BLaER1 treated with 17β-estradiol and CSF1 and Interleukin-3, amounts not matched to agents 10 nM and 100 nM (cell line): ENCODE measurements at regions not wholly inside any gene's neighbourhood (a gene's known extent, or its start where the extent isn't known, plus 50 kb on each side); places are given as distances from the start of the nearest gene placed in this dataset.

ENCODE experiments used
- H3K27ac ChIP-seq, 11 experiments: shearing (Covaris generic); formaldehyde crosslinking; 2 replicates each; pipeline ENCODE4 v1.8.1; 2022
- H3K27me3 ChIP-seq, 11 experiments: shearing (Covaris generic); formaldehyde crosslinking; 2 replicates each; pipeline ENCODE4 v1.8.1; 2022
- H3K36me3 ChIP-seq, 11 experiments: shearing (Covaris generic); formaldehyde crosslinking; 2 replicates each; pipeline ENCODE4 v1.8.1; 2022
- H3K4me1 ChIP-seq, 10 experiments: shearing (Covaris generic); formaldehyde crosslinking; 2 replicates each; pipeline ENCODE4 v1.8.1; 2022
- H3K4me2 ChIP-seq, 11 experiments: shearing (Covaris generic); formaldehyde crosslinking; 2 replicates each; pipeline ENCODE4 v1.8.1; 2022
- H3K4me3 ChIP-seq, 10 experiments: shearing (Covaris generic); formaldehyde crosslinking; 2 replicates each; pipeline ENCODE4 v1.8.1; 2022
- H3K9ac ChIP-seq, 11 experiments: shearing (Covaris generic); formaldehyde crosslinking; 2 replicates each; pipeline ENCODE4 v1.8.1; 2022
- H3K9me3 ChIP-seq, 11 experiments: shearing (Covaris generic); formaldehyde crosslinking; replicated peaks in 1 of 11; 2 replicates each; pipeline ENCODE4 v1.8.1; 2022
- H4K20me1 ChIP-seq, 11 experiments: shearing (Covaris generic); formaldehyde crosslinking; 2 replicates each; pipeline ENCODE4 v1.8.1; 2022
- Cebpa-rat ChIP-seq, 11 experiments: shearing (Covaris generic); IDR thresholded peaks; 2 replicates each; pipeline ENCODE4 v1.8.1; 2022

- H3K9me3 ChIP-seq, result no peaks in the 10 kb centered on the region
These were observed 1825.1 kb upstream of the IGFBP7 start for GRCh38 chr4:58935332-58935731.

DNA sequence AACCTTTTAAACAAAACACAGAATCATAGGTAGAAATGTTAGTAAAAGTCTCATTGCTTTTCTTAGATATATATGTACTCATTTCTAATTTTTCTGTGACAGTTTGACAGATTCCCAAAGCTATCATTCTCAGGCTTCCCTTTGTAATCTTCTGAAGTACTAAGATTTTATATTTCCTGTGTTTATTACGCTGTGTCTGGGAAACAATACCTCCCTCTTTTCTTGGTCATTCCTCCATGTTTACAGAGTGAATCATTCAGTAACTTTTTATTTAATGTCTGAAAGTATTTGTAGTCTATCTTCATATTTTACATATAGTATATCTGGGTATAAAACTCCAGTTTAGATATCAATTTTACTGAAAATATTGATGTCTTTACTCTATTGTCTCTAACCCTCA is 1826.3 kb upstream of the IGFBP7 start:
- Histone ChIP-seq H3K36me3 (no peaks in the 10 kb centered on the region), H4K20me1 (no peaks in the 10 kb centered on the region), H3K4me1 (no peaks in the 10 kb centered on the region), H3K4me3 (no peak overlapping the region), H3K9ac (no peak overlapping the region), H3K27ac (no peak overlapping the region), H3K9me3 (no peaks in the 10 kb centered on the region), H3K27me3 (no peaks in the 10 kb centered on the region), H3K4me2 (no peak overlapping the region)
- no peak for TF ChIP-seq Cebpa-rat (IDR thresholded peaks at IDR 0.05)

More at GRCh38 chr4:58935332-58935731, 1825.1 kb upstream of the IGFBP7 start:
- H3K4me3 ChIP-seq, result no peak overlapping the region
- no peaks in the 10 kb centered on the region for H3K36me3 ChIP-seq
- H3K27ac ChIP-seq, result no peak overlapping the region
- TF ChIP-seq Cebpa-rat (IDR thresholded peaks at IDR 0.05), result no peak
- no peaks in the 10 kb centered on the region for H3K27me3 ChIP-seq
- no peaks in the 10 kb centered on the region for H4K20me1 ChIP-seq
- no peak overlapping the region for H3K9ac ChIP-seq
- H3K4me1 ChIP-seq, result no peaks in the 10 kb centered on the region
- no peak overlapping the region for H3K4me2 ChIP-seq

DNA sequence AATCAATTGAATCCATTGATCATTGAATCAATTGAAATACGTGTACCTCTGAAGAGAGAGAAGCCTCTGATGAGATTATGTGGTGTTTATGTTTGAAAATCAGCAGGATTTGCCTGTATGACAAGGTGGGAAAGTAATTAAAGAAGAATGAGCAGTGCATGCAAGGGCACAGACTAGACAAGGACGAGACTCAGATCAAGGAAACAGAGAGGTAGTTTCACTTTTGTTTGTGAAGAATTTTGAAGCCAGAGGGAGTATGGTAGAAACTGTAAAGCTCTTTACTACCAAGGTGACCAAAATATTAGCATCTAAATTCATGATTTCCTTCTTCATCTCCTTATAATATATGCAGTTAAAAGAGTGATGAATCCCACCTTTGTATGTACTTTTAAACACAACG is 1830.0 kb upstream of the IGFBP7 start:
- no peaks in the 10 kb centered on the region for H3K36me3 ChIP-seq
- H3K27me3 ChIP-seq, result no peaks in the 10 kb centered on the region
- no peak overlapping the region for H3K4me3 ChIP-seq
- H3K9me3 ChIP-seq, result peaks cover 0 to 8% (median 0%) of the 10 kb centered on the region in 11 experiments; a peak in 5 of 22 replicates
- no peak for TF ChIP-seq Cebpa-rat (IDR thresholded peaks at IDR 0.05)
- no peak overlapping the region for H3K27ac ChIP-seq
- no peak overlapping the region for H3K4me2 ChIP-seq
- no peaks in the 10 kb centered on the region for H4K20me1 ChIP-seq
- no peak overlapping the region for H3K9ac ChIP-seq
- peaks cover 0 to 4% (median 0%) of the 10 kb centered on the region in 10 experiments; a peak in 1 of 20 replicates for H3K4me1 ChIP-seq

DNA sequence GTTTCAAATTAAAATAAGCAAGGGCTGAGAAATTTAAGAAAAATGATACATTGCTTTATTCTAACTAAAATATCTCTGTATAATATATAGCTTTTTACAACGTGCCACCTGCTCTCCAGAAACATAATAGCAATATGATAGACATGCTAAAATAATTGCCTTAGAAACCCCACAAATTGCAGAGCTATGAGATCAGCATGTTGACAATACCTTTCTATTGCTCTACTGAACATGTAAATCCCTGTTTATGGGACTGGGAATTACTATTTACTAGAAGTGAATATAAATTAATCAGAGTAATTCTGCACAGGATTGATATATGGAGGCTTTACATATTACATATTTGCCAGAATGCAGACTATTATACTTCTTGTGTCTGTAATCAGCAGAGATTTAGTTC is 1831.1 kb upstream of the IGFBP7 start:
- H4K20me1 ChIP-seq, result no peaks in the 10 kb centered on the region
- no peak for TF ChIP-seq Cebpa-rat (IDR thresholded peaks at IDR 0.05)
- no peak overlapping the region for H3K4me2 ChIP-seq
- H3K36me3 ChIP-seq, result no peaks in the 10 kb centered on the region
- peaks cover 0 to 4% (median 0%) of the 10 kb centered on the region in 10 experiments; a peak in 1 of 20 replicates for H3K4me1 ChIP-seq
- no peak overlapping the region for H3K4me3 ChIP-seq
- H3K27ac ChIP-seq, result no peak overlapping the region
- no peaks in the 10 kb centered on the region for H3K27me3 ChIP-seq
- H3K9me3 ChIP-seq, result peaks cover 0 to 8% (median 0%) of the 10 kb centered on the region in 11 experiments; a peak in 5 of 22 replicates
- no peak overlapping the region for H3K9ac ChIP-seq

DNA sequence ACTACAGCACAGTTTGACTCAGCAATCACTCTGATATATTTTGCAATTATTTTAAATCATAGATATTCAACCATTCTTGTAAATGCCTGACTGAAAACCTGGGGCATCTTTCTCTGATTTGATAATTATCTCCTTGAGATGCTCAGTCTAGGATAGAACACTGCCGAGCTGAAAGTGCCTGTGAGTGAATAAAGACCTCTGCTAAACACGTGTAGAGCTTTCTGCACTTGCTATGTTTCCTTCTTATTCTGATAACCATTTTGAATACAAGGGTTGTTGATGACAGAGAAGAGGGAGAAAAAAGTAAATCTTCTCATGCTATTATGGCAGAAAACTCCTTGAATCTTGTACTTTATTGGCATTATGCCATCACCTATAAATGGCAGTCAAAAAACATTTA is 1843.4 kb upstream of the IGFBP7 start:
- no peak overlapping the region for H3K4me2 ChIP-seq
- no peak for TF ChIP-seq Cebpa-rat (IDR thresholded peaks at IDR 0.05)
- H3K36me3 ChIP-seq, result no peaks in the 10 kb centered on the region
- H4K20me1 ChIP-seq, result no peaks in the 10 kb centered on the region
- no peaks in the 10 kb centered on the region for H3K27me3 ChIP-seq
- H3K4me1 ChIP-seq, result no peaks in the 10 kb centered on the region
- no peak overlapping the region for H3K9ac ChIP-seq
- 0 out of 22 replicates have a peak, but pooled peaks cover 0 to 1% (median 0%) of the 10 kb centered on the region in 11 experiments for H3K9me3 ChIP-seq
- no peak overlapping the region for H3K4me3 ChIP-seq
- H3K27ac ChIP-seq, result no peak overlapping the region

- Histone ChIP-seq H3K27ac (no peak overlapping the region), H3K27me3 (no peaks in the 10 kb centered on the region), H3K4me1 (peaks cover 0 to 7% (median 0%) of the 10 kb centered on the region in 10 experiments; a peak in 1 of 20 replicates), H3K36me3 (no peaks in the 10 kb centered on the region), H3K9ac (no peak overlapping the region), H3K4me2 (no peak overlapping the region), H3K9me3 (no peaks in the 10 kb centered on the region), H4K20me1 (no peaks in the 10 kb centered on the region), H3K4me3 (no peak overlapping the region)
- no peak for TF ChIP-seq Cebpa-rat (IDR thresholded peaks at IDR 0.05)
These were observed 1847.5 kb upstream of the IGFBP7 start for GRCh38 chr4:58957711-58958110.

DNA sequence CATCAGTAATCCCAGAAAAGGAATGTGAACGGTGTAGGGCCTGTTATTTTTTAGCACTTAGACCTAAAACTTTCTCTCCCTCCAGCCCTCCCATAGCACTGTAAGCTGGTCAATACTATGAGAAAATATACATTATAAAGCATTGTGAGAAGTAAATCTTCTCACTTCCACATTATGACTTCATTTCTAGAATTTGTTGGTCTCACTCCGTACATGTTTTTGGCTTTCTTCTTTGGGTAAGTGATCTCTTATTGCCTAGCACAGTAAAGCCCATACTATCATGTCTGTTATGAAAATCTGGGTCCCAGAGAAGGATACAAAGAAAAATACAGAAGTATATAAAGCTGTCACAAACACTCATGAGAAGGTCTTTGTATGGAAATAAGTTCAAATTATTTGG is 1851.1 kb upstream of the IGFBP7 start:
- Histone ChIP-seq H3K9me3 (no peaks in the 10 kb centered on the region), H3K4me3 (no peak overlapping the region), H4K20me1 (no peaks in the 10 kb centered on the region), H3K36me3 (no peaks in the 10 kb centered on the region), H3K27me3 (no peaks in the 10 kb centered on the region), H3K9ac (no peak overlapping the region), H3K4me2 (no peak overlapping the region), H3K27ac (no peak overlapping the region), H3K4me1 (peaks cover 0 to 8% (median 0%) of the 10 kb centered on the region in 10 experiments; a peak in 1 of 20 replicates)
- no peak for TF ChIP-seq Cebpa-rat (IDR thresholded peaks at IDR 0.05)

- H4K20me1 ChIP-seq, result no peaks in the 10 kb centered on the region
- H3K9me3 ChIP-seq, result no peaks in the 10 kb centered on the region
- no peak overlapping the region for H3K4me3 ChIP-seq
- no peak overlapping the region for H3K4me2 ChIP-seq
- H3K9ac ChIP-seq, result no peak overlapping the region
- TF ChIP-seq Cebpa-rat (IDR thresholded peaks at IDR 0.05), result no peak
- no peaks in the 10 kb centered on the region for H3K27me3 ChIP-seq
- peaks cover 0 to 8% (median 0%) of the 10 kb centered on the region in 10 experiments; a peak in 1 of 20 replicates for H3K4me1 ChIP-seq
- no peak overlapping the region for H3K27ac ChIP-seq
- H3K36me3 ChIP-seq, result no peaks in the 10 kb centered on the region
These were observed 1851.7 kb upstream of the IGFBP7 start for GRCh38 chr4:58961925-58962324.

DNA sequence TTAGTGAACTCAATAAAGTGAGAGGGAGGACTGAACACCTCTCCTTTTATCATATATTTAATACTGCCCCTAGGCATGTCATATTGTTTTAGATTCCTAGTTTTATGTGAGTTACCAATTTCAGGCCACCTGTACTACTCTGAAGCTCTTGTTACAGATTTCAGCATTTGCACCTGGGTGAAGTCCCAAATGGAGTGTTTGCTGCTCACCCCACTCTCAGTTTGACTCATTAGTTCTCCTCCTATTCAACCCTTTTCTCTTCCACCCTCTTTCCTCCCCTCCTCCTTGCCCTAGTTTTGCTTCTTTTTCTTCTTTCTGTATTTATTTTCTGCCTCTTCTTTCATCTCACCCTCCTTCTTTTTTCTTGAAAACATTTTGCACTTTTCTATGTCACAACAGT is 1852.2 kb upstream of the IGFBP7 start:
- H3K27ac ChIP-seq, result no peak overlapping the region
- H4K20me1 ChIP-seq, result no peaks in the 10 kb centered on the region
- H3K4me3 ChIP-seq, result no peak overlapping the region
- no peaks in the 10 kb centered on the region for H3K27me3 ChIP-seq
- no peaks in the 10 kb centered on the region for H3K36me3 ChIP-seq
- no peaks in the 10 kb centered on the region for H3K9me3 ChIP-seq
- H3K4me2 ChIP-seq, result no peak overlapping the region
- TF ChIP-seq Cebpa-rat (IDR thresholded peaks at IDR 0.05), result no peak
- H3K4me1 ChIP-seq, result peaks cover 0 to 8% (median 0%) of the 10 kb centered on the region in 10 experiments; a peak in 1 of 20 replicates
- no peak overlapping the region for H3K9ac ChIP-seq

DNA sequence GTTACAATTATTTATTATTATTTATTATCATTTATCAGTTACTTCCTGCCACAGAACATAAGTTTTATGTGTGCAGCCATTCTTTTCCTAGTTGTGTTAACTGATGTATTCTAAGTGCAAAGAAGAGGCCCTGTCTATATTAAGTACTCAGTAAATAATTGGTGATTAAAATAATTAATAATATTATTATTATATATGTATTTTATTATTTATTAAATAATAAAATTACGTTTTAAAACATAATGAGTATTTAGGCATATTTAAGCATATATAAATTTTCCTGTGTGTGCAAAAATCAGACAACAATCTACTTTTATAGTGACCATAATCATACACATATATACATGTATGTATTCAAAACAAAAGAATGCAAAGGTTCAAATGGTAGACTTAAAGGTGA is 1871.6 kb upstream of the IGFBP7 start:
- H4K20me1 ChIP-seq, result no peaks in the 10 kb centered on the region
- H3K4me2 ChIP-seq, result no peak overlapping the region
- H3K36me3 ChIP-seq, result no peaks in the 10 kb centered on the region
- no peak for TF ChIP-seq Cebpa-rat (IDR thresholded peaks at IDR 0.05)
- no peak overlapping the region for H3K9ac ChIP-seq
- no peak overlapping the region for H3K4me3 ChIP-seq
- H3K27me3 ChIP-seq, result no peaks in the 10 kb centered on the region
- no peaks in the 10 kb centered on the region for H3K9me3 ChIP-seq
- no peaks in the 10 kb centered on the region for H3K4me1 ChIP-seq
- no peak overlapping the region for H3K27ac ChIP-seq
